NCI-H2227 (cell line): ENCODE measurements at regions not wholly inside any gene's neighbourhood (a gene's known extent, or its start where the extent isn't known, plus 50 kb on each side); places are given as distances from the start of the nearest gene placed in this dataset.
"Not testable (repeated sequence)": the region's sequence is repeated elsewhere in the genome, so short reads cannot be mapped to it uniquely, and the experiment has no call there.

Experiments used
- DNase-seq: peaks from one replicate; lab custom pipeline; 2025; ENCODE audit not compliant: unreplicated experiment; lab: John Stamatoyannopoulos, UW

DNA sequence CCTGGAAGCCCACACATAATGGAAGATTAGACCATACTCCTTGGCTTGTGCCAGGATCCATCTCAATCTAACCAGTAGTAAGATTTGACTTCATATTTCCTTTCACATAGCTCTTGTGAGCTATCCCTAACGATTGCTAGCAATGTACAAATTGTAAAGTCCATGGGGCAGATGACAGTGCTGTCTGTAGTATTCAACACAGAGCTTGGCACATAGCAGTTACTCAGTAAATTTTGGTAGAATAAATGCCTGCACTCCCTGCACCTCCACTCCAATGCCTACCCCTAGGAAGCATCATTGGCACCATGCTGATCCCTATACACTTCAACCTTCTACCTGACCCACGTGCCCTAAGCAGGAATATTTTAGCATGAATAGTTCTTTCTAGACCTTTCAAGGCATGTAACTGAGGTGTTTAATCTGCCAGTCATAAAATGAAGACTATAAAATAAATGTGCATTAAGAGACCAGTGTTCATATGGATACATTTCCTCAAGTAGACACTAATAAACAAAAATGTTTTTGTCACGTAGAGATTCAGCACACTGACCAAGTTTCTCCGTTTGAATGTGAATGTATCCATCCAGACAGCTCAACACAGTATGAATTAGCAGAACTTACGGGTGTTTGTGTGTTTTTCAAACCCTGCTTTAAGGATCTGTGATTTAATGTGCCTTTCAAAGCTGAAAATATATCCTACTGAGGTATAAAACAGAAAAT is 98.8 kb downstream of the BMP4 start:
- no peak for DNase-seq

DNA sequence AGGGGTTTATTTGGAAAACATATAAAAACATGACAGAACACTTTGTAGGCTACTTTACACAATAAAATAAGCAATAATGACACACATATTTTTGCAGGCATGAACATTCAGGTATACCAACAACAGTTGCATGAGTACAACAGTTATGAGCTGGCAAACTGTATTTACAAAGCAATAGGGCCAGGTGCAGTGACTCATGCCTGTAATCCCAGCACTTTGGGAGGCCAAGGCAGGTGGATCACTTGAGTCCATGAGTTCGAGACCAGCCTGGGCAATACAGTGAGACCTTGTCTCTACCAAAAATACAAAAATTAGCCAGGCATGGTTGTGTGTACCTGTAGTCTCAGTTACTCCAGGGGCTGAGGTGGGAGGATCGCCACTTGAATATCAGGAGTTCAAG is 101.1 kb downstream of the BMP4 start:
- DNase-seq, result no peak

DNA sequence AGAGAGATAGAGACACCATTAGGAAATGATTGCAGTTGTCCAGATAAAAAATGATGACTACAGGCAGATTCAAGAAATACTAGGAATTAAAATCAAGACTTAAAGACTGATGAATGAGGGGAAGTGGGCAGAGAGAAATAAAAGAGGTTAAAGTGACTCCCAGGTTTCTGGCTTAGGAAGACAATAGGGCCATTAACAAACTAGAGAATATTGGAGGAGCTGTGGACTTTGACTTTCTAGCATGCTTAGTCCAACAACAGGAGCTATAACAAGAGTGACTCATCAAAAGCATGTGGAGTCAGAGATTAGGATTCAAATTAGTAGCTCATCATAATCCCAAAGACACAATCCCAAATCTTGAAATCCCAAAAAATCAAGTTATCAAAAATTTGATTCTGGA is 101.5 kb downstream of the BMP4 start:
- DNase-seq, result no peak

DNA sequence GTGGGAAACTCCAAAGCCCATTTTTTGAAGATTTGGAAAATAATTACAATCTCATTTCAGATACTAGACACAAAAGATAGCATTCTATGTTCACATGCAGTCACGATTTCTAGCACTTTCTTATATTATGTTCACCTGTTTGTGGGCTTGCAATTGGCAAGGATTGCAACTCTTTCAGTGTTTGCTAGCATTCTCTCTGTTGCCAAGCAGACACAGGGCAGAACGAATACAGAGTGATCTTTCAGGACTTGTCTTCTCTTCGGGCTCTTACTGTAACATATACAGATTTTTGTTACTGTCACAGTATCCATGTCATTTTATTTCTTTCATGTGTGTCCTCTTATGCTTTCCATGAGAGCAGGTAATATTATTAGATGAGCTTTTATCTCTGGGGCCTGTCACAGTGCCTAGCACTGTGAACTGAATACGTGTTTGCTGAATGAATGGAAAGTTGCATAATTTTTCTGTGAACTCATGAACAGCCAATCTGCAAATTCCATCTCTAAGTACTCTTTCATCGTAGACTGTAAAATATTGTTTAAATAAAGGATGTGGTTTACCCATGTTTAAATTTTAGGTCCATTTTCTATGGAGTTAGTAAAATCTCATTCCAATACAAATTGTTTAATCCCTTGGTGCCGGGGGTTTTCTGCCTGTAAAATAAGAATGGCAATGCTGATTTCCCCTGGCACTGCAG is 105.1 kb downstream of the BMP4 start:
- DNase-seq, result no peak

DNA sequence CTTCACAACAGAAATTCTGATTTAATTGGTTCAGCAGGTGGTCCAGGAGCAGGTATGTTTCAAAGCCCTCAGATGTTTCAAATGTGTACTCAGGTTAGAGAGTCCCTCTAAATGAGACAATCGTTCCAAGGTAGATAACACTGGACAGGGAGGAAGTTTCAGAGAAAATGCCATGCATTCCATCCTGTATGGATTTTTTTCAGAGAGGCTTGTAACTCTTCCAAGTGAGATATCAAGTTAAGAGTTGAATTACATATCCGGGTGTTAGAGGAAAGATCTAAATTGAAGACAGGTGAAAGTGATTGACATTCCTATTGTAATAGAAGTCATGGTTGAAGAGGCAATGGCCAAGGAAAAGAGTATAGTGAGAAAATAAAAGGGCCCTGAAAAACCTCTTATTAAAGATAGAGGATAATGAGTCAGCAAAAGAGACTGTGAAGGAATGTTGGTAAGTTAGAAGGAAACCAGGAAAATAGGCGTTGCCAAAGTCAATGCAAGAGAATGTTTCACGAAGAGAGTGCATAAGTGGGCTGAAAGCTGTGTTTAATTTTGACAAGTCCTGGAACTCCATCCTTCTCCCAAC is 105.8 kb downstream of the BMP4 start:
- no peak for DNase-seq

DNA sequence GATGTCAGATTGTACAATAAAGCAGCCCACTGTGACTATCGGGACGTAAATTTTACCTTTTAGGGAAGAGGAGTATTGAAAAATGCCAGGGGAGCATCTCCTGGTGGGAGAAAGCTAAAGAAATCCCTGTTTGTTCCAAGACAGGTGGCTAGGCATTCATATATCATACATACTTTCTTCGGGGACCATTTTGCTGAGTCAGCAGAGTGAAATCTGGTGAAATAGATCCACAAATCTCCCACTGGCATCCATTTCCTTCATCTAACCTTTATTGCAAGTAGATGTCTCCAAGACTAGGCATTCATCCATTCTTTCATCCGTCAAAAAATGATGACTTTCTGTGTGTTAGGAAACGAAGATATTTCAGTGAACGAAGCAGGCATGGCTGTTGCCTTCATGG is 107.1 kb downstream of the BMP4 start:
- no peak for DNase-seq

DNA sequence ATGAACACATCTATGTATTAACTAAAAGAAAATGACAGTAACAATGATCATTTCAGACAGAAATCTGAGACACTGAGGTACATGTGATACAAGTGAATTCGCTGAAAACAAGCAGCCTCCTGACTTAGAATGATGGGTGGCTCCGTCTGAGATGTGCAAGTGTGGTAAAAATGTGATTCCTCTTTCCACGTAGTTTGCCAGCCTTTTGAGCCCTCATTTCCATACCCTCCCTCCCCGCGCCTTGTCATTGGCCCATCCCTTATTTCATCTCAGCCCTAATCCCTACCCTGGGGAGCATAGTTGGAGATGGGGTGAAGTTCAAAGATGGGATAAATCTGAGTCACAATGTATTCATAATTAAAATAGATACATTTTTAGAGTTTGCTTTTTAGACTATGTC is 107.8 kb downstream of the BMP4 start:
- DNase-seq, result no peak

DNA sequence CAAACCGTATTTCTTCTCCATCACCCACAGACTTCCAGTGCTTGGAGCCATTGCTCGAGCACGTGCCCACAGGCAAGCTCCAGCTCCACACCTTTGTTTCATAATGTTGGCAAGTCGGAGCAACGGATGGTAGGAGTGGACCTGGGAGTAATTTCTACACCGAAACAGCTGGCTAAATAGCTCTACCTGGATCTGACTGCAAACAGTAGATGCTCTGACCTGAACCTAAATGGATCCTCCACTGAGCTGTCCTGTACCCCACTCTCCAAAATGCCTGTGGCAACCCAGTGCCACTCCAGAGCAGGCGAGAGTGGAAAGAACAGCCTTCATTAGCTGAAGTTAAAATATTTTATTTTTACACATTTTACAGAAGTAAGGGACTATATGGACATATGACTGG is 108.7 kb downstream of the BMP4 start:
- DNase-seq, result no peak

DNA sequence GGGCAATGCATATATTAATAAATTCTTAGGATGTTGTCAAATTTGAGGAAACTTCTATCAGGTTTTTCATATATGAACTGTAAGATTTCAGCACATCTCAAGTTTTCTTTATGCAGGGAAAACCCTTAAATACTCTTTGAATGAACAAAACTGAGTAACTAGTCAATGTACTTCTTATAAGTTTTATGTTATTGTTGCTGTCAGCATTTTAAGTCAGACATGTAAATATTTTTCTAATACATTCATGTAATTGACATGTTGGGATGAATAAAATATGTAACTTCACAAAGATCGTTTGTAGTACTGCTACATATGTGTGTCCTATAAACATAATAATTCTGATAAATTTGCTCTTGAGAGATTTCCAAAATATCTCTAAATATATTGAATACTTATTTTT is 109.6 kb downstream of the BMP4 start:
- DNase-seq, result no peak

DNA sequence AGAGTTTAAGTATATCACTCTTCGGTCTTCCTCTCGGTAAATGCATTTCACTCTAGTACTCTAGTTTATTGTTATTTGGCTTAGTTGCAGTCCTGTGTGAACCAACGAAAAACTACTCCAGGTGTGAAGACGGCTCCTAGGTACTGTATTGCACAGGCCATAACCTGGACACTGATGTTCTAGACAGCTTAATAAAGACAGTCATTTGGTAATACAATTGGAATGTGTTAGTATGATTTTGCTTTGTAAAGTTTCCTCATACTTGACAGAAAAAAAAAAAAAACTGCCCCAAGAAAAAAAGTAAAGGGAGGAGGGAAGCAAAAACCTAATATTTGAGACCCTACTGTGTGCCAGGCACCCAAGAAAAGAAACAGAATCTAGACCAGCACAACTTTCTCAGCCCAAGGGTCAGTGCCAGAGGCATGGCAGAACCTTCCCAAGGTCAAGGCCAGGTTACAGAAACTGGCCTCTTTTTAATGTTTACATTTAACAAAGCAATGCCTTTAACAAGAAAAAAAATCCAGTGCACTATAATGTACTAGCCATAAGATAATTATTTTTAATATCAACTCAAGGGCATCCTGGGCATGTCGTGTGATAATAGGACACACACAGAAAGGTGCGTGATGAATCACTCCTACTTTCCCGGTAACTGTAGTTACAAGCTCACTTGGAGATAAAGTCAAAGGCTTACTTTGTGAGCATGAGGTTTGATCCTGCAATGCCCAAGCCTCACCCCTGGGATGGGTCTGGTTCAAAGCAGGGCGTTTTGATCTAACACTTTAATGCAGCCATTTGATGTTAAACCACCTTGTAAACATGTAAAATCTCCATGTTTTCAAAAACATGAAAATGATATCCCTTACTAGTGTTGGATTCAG is 110.6 kb downstream of the BMP4 start:
- no peak for DNase-seq

DNA sequence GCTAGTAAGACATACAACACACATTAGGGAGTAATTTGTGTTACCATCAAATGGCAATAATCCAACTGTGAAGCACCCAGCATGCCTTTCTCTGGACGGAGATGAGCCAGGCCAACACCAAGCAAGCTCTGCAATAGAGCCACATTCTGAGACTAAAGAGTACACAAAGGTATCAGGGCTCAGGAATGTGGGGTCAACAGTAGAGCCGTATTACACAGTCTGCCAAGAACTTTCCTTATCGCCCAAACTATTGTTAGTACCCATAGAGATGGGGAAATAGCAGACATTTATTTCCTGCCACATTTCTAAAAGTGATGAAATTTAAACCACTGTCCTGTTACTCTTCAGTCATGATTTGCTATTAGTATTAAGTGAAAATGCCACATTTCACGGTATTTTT is 113.7 kb downstream of the BMP4 start:
- no peak for DNase-seq

DNA sequence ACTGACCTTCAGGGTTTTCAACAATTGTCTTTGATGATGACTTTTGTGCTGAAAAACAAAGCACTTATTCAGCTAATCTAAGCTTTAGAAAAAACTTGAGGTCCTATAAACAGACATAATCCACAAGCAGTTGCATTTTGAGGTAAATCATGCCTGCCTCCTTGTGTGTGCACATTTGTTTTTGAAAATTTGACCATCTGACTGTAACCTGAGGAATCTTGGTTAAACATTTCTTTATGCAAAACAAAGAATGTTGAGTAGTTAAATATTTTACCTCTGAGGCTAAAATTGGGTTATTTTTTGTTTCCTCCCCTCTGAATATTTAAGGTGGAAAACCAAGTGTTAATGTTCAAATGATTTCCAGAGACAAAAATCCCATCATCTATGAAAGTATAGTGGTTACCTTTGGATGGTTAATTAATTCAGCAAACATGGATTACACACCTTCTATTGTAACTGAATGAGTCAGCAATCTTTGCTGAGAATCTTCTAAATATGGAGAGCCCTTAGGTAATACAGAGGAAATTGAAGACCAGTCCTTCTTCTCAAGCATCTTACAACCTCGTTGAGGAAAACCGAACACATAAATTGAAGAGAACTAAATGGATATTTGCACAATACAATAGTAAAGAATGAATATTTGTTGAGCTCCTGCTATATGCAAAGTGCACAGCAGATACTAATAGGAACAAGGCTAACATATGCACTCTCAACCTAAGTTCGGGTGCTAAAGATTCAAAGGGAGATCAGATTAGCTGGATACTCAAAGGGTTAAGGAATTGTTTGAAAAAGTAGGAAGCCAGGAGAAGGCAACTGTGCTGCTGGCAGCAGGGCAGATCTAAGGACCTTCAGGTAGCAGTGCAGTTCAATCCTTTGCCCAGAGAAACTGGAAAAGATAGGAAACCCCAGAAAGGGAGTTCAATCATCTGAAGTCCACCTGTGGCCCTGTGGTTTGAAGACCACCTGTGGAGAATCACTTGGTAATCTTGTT is 115.2 kb downstream of the BMP4 start:
- DNase-seq, result no peak

DNA sequence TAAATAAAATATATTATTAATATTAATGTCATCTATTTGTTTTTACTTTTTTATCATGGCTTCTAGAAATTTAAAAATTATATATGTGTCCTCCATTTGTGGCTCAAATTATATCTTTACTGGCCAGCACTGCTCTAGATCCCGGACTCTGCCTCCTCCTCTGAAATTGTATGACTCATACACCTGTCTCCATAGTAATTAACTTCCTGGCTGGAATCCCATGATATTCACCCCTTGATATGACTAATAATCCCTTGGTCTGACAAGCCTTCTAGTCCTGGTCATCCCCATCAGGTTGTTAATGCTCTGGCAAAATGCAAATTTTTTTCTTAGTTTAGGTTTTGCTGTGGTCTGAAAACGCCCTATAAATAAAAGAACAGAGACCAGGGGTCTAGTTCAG is 116.2 kb downstream of the BMP4 start:
- no peak for DNase-seq

DNA sequence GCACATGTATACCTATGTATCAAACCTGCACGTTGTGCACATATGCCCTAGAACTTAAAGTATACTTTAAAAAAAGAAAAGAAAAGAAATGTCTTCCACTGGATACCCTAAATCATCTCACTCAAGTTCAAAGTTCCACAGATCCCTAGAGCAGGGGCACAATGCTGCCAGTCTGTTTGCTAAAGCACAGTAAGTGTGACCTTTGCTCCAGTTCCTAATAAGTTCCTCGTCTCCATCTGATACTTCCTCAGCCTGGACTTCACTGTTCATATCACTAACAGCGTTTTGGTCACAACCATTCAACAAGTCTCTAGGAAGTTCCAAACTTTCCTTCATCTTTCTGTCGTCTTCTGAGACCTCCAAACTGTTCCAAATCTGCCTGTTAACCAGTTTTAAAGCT is 118.3 kb downstream of the BMP4 start:
- no peak for DNase-seq

DNA sequence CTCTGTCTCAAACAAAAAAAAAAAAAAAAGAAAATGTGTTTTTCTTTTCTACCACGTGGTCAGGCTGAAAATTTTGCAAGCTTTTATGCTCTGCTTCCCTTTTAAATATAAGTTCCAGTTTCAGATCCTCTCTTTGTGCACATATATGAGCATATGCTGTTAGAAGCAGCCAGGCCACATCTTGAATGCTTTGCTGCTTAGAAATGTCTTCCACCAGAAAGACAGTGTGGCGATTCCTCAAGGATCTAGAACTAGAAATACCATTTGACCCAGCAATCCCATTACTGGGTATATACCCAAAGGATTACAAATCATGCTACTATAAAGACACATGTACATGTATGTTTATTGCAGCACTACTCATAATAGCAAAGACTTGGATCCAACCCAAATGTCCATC is 119.0 kb downstream of the BMP4 start:
- not testable (repeated sequence) for DNase-seq

DNA sequence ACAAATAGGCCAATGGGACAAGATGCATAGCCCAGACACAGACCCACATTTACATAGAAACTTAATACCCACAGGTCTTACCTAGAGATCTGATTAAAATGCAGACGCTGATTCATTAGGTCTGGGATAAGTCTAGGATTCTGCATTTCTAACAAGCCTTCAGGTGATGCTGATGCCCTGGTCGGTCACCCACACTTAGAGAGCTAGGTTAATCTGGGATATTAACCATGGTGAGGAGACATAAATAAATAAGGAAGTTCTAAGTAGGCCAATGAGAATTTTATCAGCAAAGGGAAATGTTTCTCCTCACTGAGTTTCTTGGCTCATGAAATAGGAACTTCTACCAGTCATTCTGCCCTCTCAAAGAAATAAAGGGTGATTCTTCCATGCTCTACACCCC is 120.1 kb downstream of the BMP4 start:
- no peak for DNase-seq

DNA sequence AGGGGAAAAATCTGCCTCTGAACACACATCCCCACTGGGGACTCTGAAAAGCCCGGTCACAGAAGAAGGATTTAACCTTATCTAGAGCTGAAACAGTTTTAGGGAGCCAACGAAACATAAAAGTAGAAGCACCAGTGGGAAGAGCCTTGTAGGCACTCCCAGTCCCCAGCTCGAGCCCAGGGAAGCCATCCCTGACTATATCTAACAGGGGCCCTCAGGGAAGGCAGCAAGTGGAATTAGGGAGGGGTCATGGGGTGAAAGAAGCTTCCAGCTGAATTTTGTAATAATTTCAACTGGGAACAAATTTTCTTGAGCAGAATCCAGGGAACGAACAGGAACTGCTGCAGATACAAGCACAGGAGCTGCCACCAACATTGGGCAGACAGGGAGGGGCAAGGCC is 127.8 kb downstream of the BMP4 start:
- DNase-seq, result no peak

DNA sequence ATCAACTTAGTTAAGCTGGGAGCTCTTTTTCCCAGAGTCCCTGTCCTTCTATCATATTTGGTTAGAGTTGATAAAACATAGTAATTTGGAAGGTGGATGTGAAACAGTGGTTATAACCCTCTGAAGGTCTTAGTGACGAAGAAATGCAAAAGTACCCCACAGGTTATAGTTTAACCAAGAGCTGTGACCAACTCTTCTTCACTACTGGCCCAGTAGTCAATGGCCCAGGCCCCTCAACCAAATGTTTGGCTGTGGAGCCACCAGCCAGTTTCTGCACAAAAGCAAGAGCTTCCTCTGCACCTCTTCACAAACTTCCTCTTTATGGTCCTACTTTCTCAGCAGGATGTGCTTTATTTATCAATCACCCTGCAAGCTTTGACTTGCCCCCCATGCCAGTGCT is 132.6 kb downstream of the BMP4 start:
- no peak for DNase-seq

DNA sequence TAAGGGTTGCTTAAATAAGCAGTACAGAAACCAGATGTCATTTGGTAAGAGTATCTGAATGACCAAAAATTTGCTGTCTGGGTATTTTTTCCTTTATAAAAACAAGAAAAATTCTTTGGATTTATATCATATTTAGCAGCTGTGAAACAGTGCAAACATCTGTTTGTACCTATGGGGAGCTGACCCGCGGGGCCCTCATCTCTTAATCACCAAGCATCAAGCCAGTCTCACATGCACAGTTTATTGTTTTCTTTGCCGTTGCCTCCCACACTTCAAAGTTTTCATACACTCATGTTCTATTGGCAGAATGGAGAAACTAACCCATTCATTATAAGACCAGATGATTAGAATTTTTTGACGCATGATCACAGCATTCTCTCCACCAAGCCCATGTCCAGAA is 142.2 kb downstream of the BMP4 start:
- DNase-seq, result no peak

DNA sequence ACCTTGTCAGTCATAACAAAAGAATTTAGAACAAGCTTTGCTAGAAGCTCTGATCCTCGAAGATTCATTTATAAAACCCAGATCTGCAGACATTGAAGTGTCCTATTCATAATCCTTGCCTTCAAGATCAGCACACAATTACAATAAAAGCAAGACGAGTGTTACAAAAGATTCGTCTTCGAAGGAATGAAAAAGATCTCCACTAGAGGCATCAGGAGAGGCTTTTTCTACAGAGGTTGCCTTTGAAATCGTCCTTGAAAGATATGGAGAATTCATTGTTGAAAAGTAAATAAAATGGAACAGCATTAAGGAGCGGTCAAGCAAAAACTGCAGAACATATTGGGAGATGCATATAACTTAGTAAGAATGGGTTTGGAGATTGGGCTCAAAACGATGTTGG is 146.4 kb downstream of the BMP4 start:
- DNase-seq, result no peak
